Non-pigmented ciliary epithelial cell (primary cell): ENCODE measurements at regions not wholly inside any gene's neighbourhood (a gene's known extent, or its start where the extent isn't known, plus 50 kb on each side); places are given as distances from the start of the nearest gene placed in this dataset.
"Not testable (repeated sequence)": the region's sequence is repeated elsewhere in the genome, so short reads cannot be mapped to it uniquely, and the experiment has no call there.

Experiments
- DNase-seq: peaks from one replicate; pipeline ENCODE4 v3.0.0-alpha.2; 2010; ENCODE audit warnings: low read depth

GRCh38 chr20:52098186-52098585 is 93.4 kb downstream of the ZFP64 start:
- DNase-seq = no peak

GRCh38 chr20:52096117-52096516 is 95.5 kb downstream of the ZFP64 start:
- DNase-seq = no peak

GRCh38 chr20:52094693-52095092 is 96.9 kb downstream of the ZFP64 start:
- DNase-seq = no peak

GRCh38 chr20:52093575-52093974 is 98.0 kb downstream of the ZFP64 start:
- no peak for DNase-seq

GRCh38 chr20:52090035-52090434 is 101.5 kb downstream of the ZFP64 start:
- no peak for DNase-seq

GRCh38 chr20:52087471-52087870 is 104.1 kb downstream of the ZFP64 start:
- DNase-seq = no peak

GRCh38 chr20:52086878-52087277 is 104.7 kb downstream of the ZFP64 start:
- DNase-seq = no peak

- DNase-seq = no peak
Measured at GRCh38 chr20:52084727-52085126, 106.9 kb downstream of the ZFP64 start.

- DNase-seq = no peak
Measured at GRCh38 chr20:52083627-52084232, 107.8 kb downstream of the ZFP64 start.

- DNase-seq = no peak
Measured at GRCh38 chr20:52082612-52083011, 109.0 kb downstream of the ZFP64 start.

GRCh38 chr20:52081791-52082190 is 109.8 kb downstream of the ZFP64 start:
- DNase-seq = no peak

GRCh38 chr20:52081066-52081465 is 110.5 kb downstream of the ZFP64 start:
- no peak for DNase-seq

- no peak for DNase-seq
Measured at GRCh38 chr20:52078289-52078688, 113.3 kb downstream of the ZFP64 start.

- no peak for DNase-seq
Measured at GRCh38 chr20:52076164-52076563, 115.4 kb downstream of the ZFP64 start.

GRCh38 chr20:52075400-52075799 is 116.2 kb downstream of the ZFP64 start:
- DNase-seq = no peak

- DNase-seq = no peak
Measured at GRCh38 chr20:52071136-52071535, 120.4 kb downstream of the ZFP64 start.

GRCh38 chr20:52064931-52065330 is 126.6 kb downstream of the ZFP64 start:
- no peak for DNase-seq

- no peak for DNase-seq
Measured at GRCh38 chr20:52062452-52063209, 128.9 kb downstream of the ZFP64 start.

- no peak for DNase-seq
Measured at GRCh38 chr20:52060794-52061714, 130.5 kb downstream of the ZFP64 start.

- DNase-seq = not testable (repeated sequence)
Measured at GRCh38 chr20:52057133-52057532, 134.4 kb downstream of the ZFP64 start.

- DNase-seq = peak; percentile 74
Measured at GRCh38 chr20:52056203-52057062, 135.1 kb downstream of the ZFP64 start.

- DNase-seq = no peak
Measured at GRCh38 chr20:52054123-52054522, 137.5 kb downstream of the ZFP64 start.
